ENCODE measurements at regions not wholly inside any gene's neighbourhood (a gene's known extent, or its start where the extent isn't known, plus 50 kb on each side); places are given as distances from the start of the nearest gene placed in this dataset.

DNA sequence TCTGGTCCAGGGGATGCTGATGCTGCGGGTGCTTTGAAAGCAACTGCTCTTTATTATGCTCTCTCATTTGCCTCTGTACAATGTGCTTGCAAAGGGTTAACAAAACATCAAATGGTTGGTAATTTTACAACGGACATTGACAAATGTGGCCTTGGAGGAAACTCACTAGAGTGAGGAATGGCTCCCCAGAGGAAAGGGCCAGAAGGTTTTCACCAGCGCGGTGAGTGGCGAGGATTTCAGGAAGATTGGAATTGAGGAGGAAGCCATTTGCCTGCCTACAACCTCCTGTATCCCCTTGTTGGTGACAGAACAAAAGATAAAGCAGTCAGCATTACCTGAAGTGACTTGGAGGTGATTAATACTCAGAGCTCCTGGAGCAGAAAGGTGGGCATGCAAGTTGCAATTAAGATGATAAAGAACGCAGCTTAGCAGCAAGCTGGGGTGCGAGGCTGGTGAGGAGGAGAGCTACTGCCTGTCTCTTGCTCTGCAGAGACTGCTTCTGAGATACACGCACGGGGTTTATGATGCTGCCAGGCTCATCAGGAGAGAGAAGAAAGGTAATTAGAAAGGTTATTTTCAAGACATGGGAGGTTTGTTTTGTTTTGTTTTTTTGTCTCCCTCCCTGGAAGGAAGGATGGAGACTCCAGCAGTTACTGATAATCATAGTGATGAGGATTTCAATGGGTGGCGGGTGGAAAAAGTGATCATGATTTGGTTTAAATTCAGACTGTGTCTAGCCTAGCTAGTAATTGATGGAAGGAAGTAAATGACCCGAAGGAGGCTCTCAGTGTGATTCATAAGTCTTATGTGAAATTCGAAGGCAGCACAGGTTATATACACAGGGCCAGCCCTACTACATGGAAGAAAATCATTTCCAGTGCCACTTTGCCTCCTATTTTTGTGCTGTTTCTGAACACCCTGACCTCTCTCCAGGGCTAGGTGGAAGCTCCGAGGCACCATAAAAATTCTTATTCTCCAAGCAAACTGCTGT, 141.6 kb upstream of the DTNBP1 start:
- TF ChIP-seq YY1 (IDR thresholded peaks at IDR 0.05; ENCODE audit: low read depth) (no peak), SIN3A (IDR thresholded peaks at IDR 0.05; ENCODE audit: borderline replicate concordance, low read depth, low read length) (no peak), ELF1 (IDR thresholded peaks at IDR 0.05) (no peak), SMC3 (IDR thresholded peaks at IDR 0.05; ENCODE audit: low read depth, low read length) (no peak), RFX5 (IDR thresholded peaks at IDR 0.05; ENCODE audit: low read length) (no peak), MXI1 (IDR thresholded peaks at IDR 0.05; ENCODE audit: low read depth, low read length) (no peak), EP300 (IDR thresholded peaks at IDR 0.05; ENCODE audit: borderline replicate concordance in 1 of 2, low read depth in 1 of 2, low read length in 1 of 2) (no peak), FOXJ3 (CRISPR knock-in tag; IDR thresholded peaks at IDR 0.05) (no peak), FOXM1 (IDR thresholded peaks at IDR 0.05; ENCODE audit: low read depth) (no peak), CHD2 (IDR thresholded peaks at IDR 0.05; ENCODE audit: low read length, partially characterized antibody) (no peak), RCOR1 (IDR thresholded peaks at IDR 0.05; ENCODE audit: low read length) (no peak), EZH2phosphoT487 (IDR thresholded peaks at IDR 0.05; ENCODE audit: borderline replicate concordance, low read depth) (no peak)
- TF ChIP-seq, protein P1, sequence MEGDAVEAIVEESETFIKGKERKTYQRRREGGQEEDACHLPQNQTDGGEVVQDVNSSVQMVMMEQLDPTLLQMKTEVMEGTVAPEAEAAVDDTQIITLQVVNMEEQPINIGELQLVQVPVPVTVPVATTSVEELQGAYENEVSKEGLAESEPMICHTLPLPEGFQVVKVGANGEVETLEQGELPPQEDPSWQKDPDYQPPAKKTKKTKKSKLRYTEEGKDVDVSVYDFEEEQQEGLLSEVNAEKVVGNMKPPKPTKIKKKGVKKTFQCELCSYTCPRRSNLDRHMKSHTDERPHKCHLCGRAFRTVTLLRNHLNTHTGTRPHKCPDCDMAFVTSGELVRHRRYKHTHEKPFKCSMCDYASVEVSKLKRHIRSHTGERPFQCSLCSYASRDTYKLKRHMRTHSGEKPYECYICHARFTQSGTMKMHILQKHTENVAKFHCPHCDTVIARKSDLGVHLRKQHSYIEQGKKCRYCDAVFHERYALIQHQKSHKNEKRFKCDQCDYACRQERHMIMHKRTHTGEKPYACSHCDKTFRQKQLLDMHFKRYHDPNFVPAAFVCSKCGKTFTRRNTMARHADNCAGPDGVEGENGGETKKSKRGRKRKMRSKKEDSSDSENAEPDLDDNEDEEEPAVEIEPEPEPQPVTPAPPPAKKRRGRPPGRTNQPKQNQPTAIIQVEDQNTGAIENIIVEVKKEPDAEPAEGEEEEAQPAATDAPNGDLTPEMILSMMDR (IDR thresholded peaks at IDR 0.05), result no peak
